Colonic mucosa (tissue), 4 donors: ENCODE measurements at regions not wholly inside any gene's neighbourhood (a gene's known extent, or its start where the extent isn't known, plus 50 kb on each side); places are given as distances from the start of the nearest gene placed in this dataset.
"Not testable (repeated sequence)": the region's sequence is repeated elsewhere in the genome, so short reads cannot be mapped to it uniquely, and the experiment has no call there.

Source experiments
- DNase-seq: peaks from one replicate; pipeline ENCODE4 v3.0.0-alpha.2; 2020
- H3K27ac ChIP-seq: fragments of 200-600 bp; one replicate; pipeline ENCODE4 v1.8.0; 2021
- H3K27me3 ChIP-seq: fragments of 200-600 bp; one replicate; pipeline ENCODE4 v1.8.0; 2021
- H3K36me3 ChIP-seq: fragments of 200-600 bp; one replicate; pipeline ENCODE4 v1.8.0; 2021
- H3K4me1 ChIP-seq: fragments of 200-600 bp; one replicate; pipeline ENCODE4 v1.8.0; 2021; ENCODE audit warnings: mild to moderate bottlenecking
- H3K4me3 ChIP-seq: fragments of 200-600 bp; one replicate; pipeline ENCODE4 v1.8.0; 2021
- H3K9ac ChIP-seq, 2 donors: one replicate each; pipeline ENCODE4 v1.7.0; 2013; ENCODE audit warnings: control low read depth in 2 of 2, low read depth in 2 of 2, low read length in 2 of 2
- H3K9me3 ChIP-seq: fragments of 200-600 bp; one replicate; pipeline ENCODE4 v1.8.0; 2021
- CTCF ChIP-seq: fragments of 200-600 bp; IDR thresholded peaks from one replicate; pipeline ENCODE4 v1.8.0; 2022; ENCODE audit warnings: antibody characterized with exemption, mild to moderate bottlenecking
- intact Hi-C: fragments of 100-400 bp; cut with DNase I; formaldehyde crosslinking; loops from one replicate; pipeline ENCODE4 v1.14.1; 2022
- donor health status: healthy.
- donor health status: DM: no; HTN: no; CAD: no.
- donor health status: DM: no; HTN: no; CAD: no.

DNA sequence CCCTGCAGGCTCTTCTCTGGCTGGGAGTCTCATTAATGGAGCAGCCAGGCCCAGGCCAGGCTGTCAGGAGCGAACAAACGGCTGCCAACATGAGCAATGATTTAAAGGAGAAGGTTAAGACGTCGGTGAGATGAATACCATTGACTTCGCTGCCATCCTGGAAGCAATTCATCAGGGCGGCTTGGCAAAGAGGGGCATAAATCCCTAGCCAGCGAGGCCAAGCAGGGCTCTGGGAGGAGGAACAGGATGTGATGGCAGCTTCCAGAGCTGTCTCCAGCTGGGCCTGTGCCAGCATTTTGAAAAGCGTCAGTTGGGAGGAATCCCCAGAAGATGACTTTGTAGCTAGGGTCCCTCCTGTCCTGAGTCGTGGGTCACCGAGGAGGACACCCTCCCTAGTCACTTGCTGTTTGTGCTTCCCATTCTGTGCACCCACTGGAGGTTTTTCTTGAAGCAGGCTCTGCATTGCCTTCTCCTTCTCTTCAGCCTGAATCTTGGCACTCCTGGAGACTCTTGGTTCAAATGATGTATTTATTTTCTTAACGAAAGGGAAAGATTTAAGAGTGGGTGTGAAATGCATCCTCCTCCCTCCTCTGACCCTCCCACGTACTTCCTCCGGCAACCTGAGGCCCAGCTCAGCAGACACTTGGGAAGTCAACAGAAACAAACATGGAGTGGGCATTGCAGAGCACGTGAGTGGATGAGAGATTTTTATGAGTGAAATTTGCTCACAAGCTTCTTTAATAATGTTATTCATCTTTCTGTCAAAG lies 476.3 kb upstream of the CADM1 start:
- Histone ChIP-seq H3K27ac (no peak overlapping the region), H3K27me3 (no peaks in the 10 kb centered on the region), H3K4me1 (no peaks in the 10 kb centered on the region), H3K36me3 (no peaks in the 10 kb centered on the region), H3K9me3 (no peaks in the 10 kb centered on the region), H3K4me3 (no peak overlapping the region), H3K9ac (no peak overlapping the region)
- intact Hi-C loops = no loop called here
- TF ChIP-seq CTCF = no peak
- no peak for DNase-seq

DNA sequence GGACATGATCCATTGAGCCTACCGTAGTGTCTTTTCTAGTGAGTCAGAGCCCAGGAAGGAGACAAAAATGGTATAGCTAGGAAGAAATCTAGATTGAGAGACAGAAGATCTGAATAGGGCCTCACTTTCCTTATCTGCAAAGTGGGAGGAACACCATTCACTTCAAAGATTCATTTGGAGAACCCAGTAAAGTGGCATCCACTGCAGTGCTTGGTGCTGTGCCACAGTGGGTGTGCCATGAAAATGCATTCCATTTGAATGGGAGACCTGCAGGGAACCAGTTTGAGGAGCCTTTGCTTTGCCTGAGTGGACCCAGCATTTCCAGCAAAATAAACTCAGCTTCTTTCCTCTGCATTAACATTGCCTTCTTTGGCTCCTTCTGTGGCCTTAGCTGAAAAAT lies 470.5 kb upstream of the CADM1 start:
- Histone ChIP-seq H3K27ac (no peak overlapping the region), H3K9me3 (no peaks in the 10 kb centered on the region), H3K36me3 (no peaks in the 10 kb centered on the region), H3K9ac (no peak overlapping the region), H3K4me3 (no peak overlapping the region), H3K4me1 (no peaks in the 10 kb centered on the region), H3K27me3 (no peaks in the 10 kb centered on the region)
- no peak for TF ChIP-seq CTCF
- DNase-seq = no peak
- intact Hi-C loops = no loop called here

- H3K27ac ChIP-seq, H3K36me3 ChIP-seq, H3K4me3 ChIP-seq, H3K4me1 ChIP-seq, H3K9ac ChIP-seq, intact Hi-C loops, DNase-seq, H3K9me3 ChIP-seq, H3K27me3 ChIP-seq: not testable (repeated sequence)
Observed at GRCh38 chr11:115967203-115967602, 463.0 kb upstream of the CADM1 start.

GRCh38 chr11:115965767-115966504 lies 461.7 kb upstream of the CADM1 start:
- H3K9me3 ChIP-seq = no peaks in the 10 kb centered on the region
- H3K4me3 ChIP-seq = no peak overlapping the region
- DNase-seq = no peak
- intact Hi-C loops = no loop called here
- H3K36me3 ChIP-seq = no peaks in the 10 kb centered on the region
- H3K9ac ChIP-seq = no peak overlapping the region
- no peak for TF ChIP-seq CTCF
- no peaks in the 10 kb centered on the region for H3K27me3 ChIP-seq
- no peak overlapping the region for H3K27ac ChIP-seq
- no peaks in the 10 kb centered on the region for H3K4me1 ChIP-seq

- no peak for DNase-seq
- intact Hi-C loops = no loop called here
Observed at GRCh38 chr11:115964091-115964490, 459.9 kb upstream of the CADM1 start.

More at GRCh38 chr11:115964091-115964490, 459.9 kb upstream of the CADM1 start:
- TF ChIP-seq CTCF = no peak
- Histone ChIP-seq H3K27me3 (no peaks in the 10 kb centered on the region), H3K27ac (no peak overlapping the region), H3K4me1 (no peaks in the 10 kb centered on the region), H3K4me3 (no peak overlapping the region), H3K9ac (no peak overlapping the region), H3K9me3 (no peaks in the 10 kb centered on the region), H3K36me3 (no peaks in the 10 kb centered on the region)
